Gastrocnemius medialis (tissue), 4 donors: ENCODE measurements at regions not wholly inside any gene's neighbourhood (a gene's known extent, or its start where the extent isn't known, plus 50 kb on each side); places are given as distances from the start of the nearest gene placed in this dataset.

Experiments used
- ATAC-seq, 2 donors: fragments of 150-250 bp; one replicate each; pipeline ENCODE4 v1.9.1; 2016
- DNase-seq, 2 donors: peaks; one replicate each; pipeline ENCODE4 v3.0.0-alpha.2; 2019
- H3K27ac ChIP-seq, 4 donors: fragments of 200-600 bp; sonication (generic); 1 replicate in 1 of 4; 2 replicates in 3 of 4; pipeline ENCODE4 v1.5.1; 2016 to 2018; ENCODE audit warnings: mild to moderate bottlenecking in 2 of 4, moderate library complexity in 1 of 4
- H3K27me3 ChIP-seq, 3 donors: fragments of 200-600 bp; sonication (generic) in 2 of 3; 1 replicate in 1 of 3; 2 replicates in 2 of 3; pipeline versions ENCODE4 v1.5.1 to v1.6.0; 2016 to 2019; ENCODE audit warnings: mild to moderate bottlenecking in 1 of 3, moderate library complexity in 1 of 3
- H3K36me3 ChIP-seq, 2 donors: fragments of 200-600 bp; sonication (generic) in 1 of 2; one replicate each; pipeline ENCODE4 v1.5.1; 2017 to 2018
- H3K4me1 ChIP-seq, 2 donors: fragments of 200-600 bp; sonication (generic) in 1 of 2; one replicate each; pipeline ENCODE4 v1.5.1; 2016 to 2017; ENCODE audit warnings: mild to moderate bottlenecking in 2 of 2
- H3K4me3 ChIP-seq, 4 donors: fragments of 200-600 bp; sonication (generic) in 3 of 4; 1 replicate in 1 of 4; 2 replicates in 3 of 4; pipeline ENCODE4 v1.5.1; 2016 to 2019; ENCODE audit warnings: mild to moderate bottlenecking in 2 of 4
- H3K9me3 ChIP-seq, 3 donors: fragments of 200-600 bp; sonication (generic) in 2 of 3; 1 replicate in 1 of 3; 2 replicates in 2 of 3; pipeline ENCODE4 v1.5.1; 2016 to 2019
- CTCF ChIP-seq, 5 experiments: fragments of 450-650 bp in 3 of 5; fragments of 200-600 bp in 2 of 5; sonication (generic) in 2 of 5; IDR thresholded peaks in 4 of 5; conservative IDR thresholded peaks in 1 of 5; 1 replicate in 4 of 5; 2 replicates in 1 of 5; pipeline ENCODE4 v1.5.1; 2016 to 2019; ENCODE audit warnings: antibody characterized with exemption in 5 of 5, mild to moderate bottlenecking in 3 of 5, moderate library complexity in 3 of 5
- POLR2A ChIP-seq, 2 donors: fragments of 450-650 bp; IDR thresholded peaks; one replicate each; pipeline ENCODE4 v1.6.1; 2017; ENCODE audit warnings: antibody characterized with exemption in 2 of 2, mild to moderate bottlenecking in 2 of 2, moderate library complexity in 2 of 2
- in situ Hi-C, 4 donors: fragments of 200-750 bp; cut with MboI; loops; one replicate each; pipeline versions ENCODE4 v1.15.0 to v1.8.0; 2017; ENCODE audit warnings: low sequenced_read_pairs in 4 of 4
- intact Hi-C: fragments of 100-400 bp; cut with DNase I; formaldehyde crosslinking; loops from one replicate; pipeline ENCODE4 v1.15.1; 2023; ENCODE audit warnings: low total_unique reads

- Histone ChIP-seq H3K4me3 (no peak overlapping the region), H3K27ac (no peak overlapping the region), H3K4me1 (no peaks in the 10 kb centered on the region), H3K36me3 (no peaks in the 10 kb centered on the region), H3K27me3 (no peaks in the 10 kb centered on the region), H3K9me3 (no peaks in the 10 kb centered on the region)
- no peak for ATAC-seq
- no peak for TF ChIP-seq POLR2A (IDR thresholded peaks at IDR 0.05)
- TF ChIP-seq CTCF (IDR thresholded peaks at IDR 0.05 in 4 of 5, conservative IDR thresholded peaks at IDR 0.05 in 1 of 5): no peak
- DNase-seq: no peak
- in situ Hi-C loops (no loop called here), intact Hi-C loops (no loop called here)
These were observed 98.5 kb upstream of the FAM47C start for GRCh38 chrX:36909676-36910030.

GRCh38 chrX:36913551-36913950 lies 94.6 kb upstream of the FAM47C start:
- H3K36me3 ChIP-seq: no peaks in the 10 kb centered on the region
- H3K27me3 ChIP-seq: no peaks in the 10 kb centered on the region

GRCh38 chrX:36916941-36917340 lies 91.2 kb upstream of the FAM47C start:
- DNase-seq (no peak), ATAC-seq (no peak)
- Histone ChIP-seq H3K4me3 (no peak overlapping the region), H3K27me3 (no peaks in the 10 kb centered on the region), H3K9me3 (no peaks in the 10 kb centered on the region), H3K27ac (no peak overlapping the region), H3K36me3 (no peaks in the 10 kb centered on the region), H3K4me1 (no peaks in the 10 kb centered on the region)
- in situ Hi-C loops (no loop called here), intact Hi-C loops (no loop called here)
- no peak for TF ChIP-seq POLR2A (IDR thresholded peaks at IDR 0.05)
- TF ChIP-seq CTCF (IDR thresholded peaks at IDR 0.05 in 4 of 5, conservative IDR thresholded peaks at IDR 0.05 in 1 of 5): no peak

More at GRCh38 chrX:36913551-36913950, 94.6 kb upstream of the FAM47C start:
- no peaks in the 10 kb centered on the region for H3K9me3 ChIP-seq
- no peak for DNase-seq
- ATAC-seq: no peak
- intact Hi-C loops (no loop called here), in situ Hi-C loops (no loop called here)
- TF ChIP-seq CTCF (IDR thresholded peaks at IDR 0.05 in 4 of 5, conservative IDR thresholded peaks at IDR 0.05 in 1 of 5): no peak
- TF ChIP-seq POLR2A (IDR thresholded peaks at IDR 0.05): no peak
- no peak overlapping the region for H3K27ac ChIP-seq
- H3K4me3 ChIP-seq: no peak overlapping the region
- H3K4me1 ChIP-seq: no peaks in the 10 kb centered on the region

GRCh38 chrX:36927712-36928111 lies 80.5 kb upstream of the FAM47C start:
- TF ChIP-seq POLR2A (IDR thresholded peaks at IDR 0.05) (no peak), CTCF (IDR thresholded peaks at IDR 0.05 in 4 of 5, conservative IDR thresholded peaks at IDR 0.05 in 1 of 5) (no peak)
- Histone ChIP-seq H3K27me3 (no peaks in the 10 kb centered on the region), H3K27ac (no peak overlapping the region), H3K9me3 (peaks cover 0 to 5% (median 0%) of the 10 kb centered on the region in 3 donors), H3K36me3 (no peaks in the 10 kb centered on the region), H3K4me3 (no peak overlapping the region), H3K4me1 (no peaks in the 10 kb centered on the region)
- no peak for DNase-seq
- no peak for ATAC-seq
- intact Hi-C loops (no loop called here), in situ Hi-C loops (no loop called here)

GRCh38 chrX:36930491-36930890 lies 77.7 kb upstream of the FAM47C start:
- no peak for TF ChIP-seq CTCF (IDR thresholded peaks at IDR 0.05 in 4 of 5, conservative IDR thresholded peaks at IDR 0.05 in 1 of 5)
- TF ChIP-seq POLR2A (IDR thresholded peaks at IDR 0.05): no peak
- Histone ChIP-seq H3K36me3 (no peaks in the 10 kb centered on the region), H3K4me3 (no peak overlapping the region), H3K27ac (no peak overlapping the region), H3K27me3 (no peaks in the 10 kb centered on the region), H3K4me1 (no peaks in the 10 kb centered on the region), H3K9me3 (peaks cover 0 to 5% (median 0%) of the 10 kb centered on the region in 3 donors)
- intact Hi-C loops (no loop called here), in situ Hi-C loops (no loop called here)
- DNase-seq (no peak), ATAC-seq (no peak)
